DMS 273 treated with DMSO at 0.1 percent for 48 hours (cell line): ENCODE measurements at regions not wholly inside any gene's neighbourhood (a gene's known extent, or its start where the extent isn't known, plus 50 kb on each side); places are given as distances from the start of the nearest gene placed in this dataset.

ENCODE experiments used
- DNase-seq: peaks from one replicate; lab custom pipeline; 2025; lab: John Stamatoyannopoulos, UW

GRCh38 chr14:76664790-76665189 is 96.5 kb upstream of the VASH1 start:
- no peak for DNase-seq

GRCh38 chr14:76666746-76667145 is 94.5 kb upstream of the VASH1 start:
- DNase-seq = no peak

- DNase-seq = no peak
Observed at GRCh38 chr14:76669770-76670169, 91.5 kb upstream of the VASH1 start.

GRCh38 chr14:76672123-76672522 is 89.1 kb upstream of the VASH1 start:
- no peak for DNase-seq

- no peak for DNase-seq
Observed at GRCh38 chr14:76673261-76673660, 88.0 kb upstream of the VASH1 start.

GRCh38 chr14:76675046-76675445 is 86.2 kb upstream of the VASH1 start:
- no peak for DNase-seq

GRCh38 chr14:76676539-76676938 is 84.7 kb upstream of the VASH1 start:
- DNase-seq = no peak

- no peak for DNase-seq
Observed at GRCh38 chr14:76677534-76678145, 83.6 kb upstream of the VASH1 start.

GRCh38 chr14:76678244-76678800 is 82.9 kb upstream of the VASH1 start:
- no peak for DNase-seq

- no peak for DNase-seq
Observed at GRCh38 chr14:76682367-76682766, 78.9 kb upstream of the VASH1 start.

GRCh38 chr14:76686646-76687045 is 74.6 kb upstream of the VASH1 start:
- no peak for DNase-seq

GRCh38 chr14:76687611-76688382 is 73.5 kb upstream of the VASH1 start:
- DNase-seq = no peak

GRCh38 chr14:76688383-76688671 is 72.9 kb upstream of the VASH1 start:
- no peak for DNase-seq

GRCh38 chr14:76690502-76691105 is 70.7 kb upstream of the VASH1 start:
- DNase-seq = no peak

- DNase-seq = no peak
Observed at GRCh38 chr14:76694106-76694505, 67.2 kb upstream of the VASH1 start.

GRCh38 chr14:76695263-76695920 is 65.9 kb upstream of the VASH1 start:
- DNase-seq = no peak

- no peak for DNase-seq
Observed at GRCh38 chr14:76696361-76696760, 64.9 kb upstream of the VASH1 start.

GRCh38 chr14:76696791-76697190 is 64.5 kb upstream of the VASH1 start:
- no peak for DNase-seq

- DNase-seq = no peak
Observed at GRCh38 chr14:76697246-76697905, 63.9 kb upstream of the VASH1 start.

GRCh38 chr14:76698191-76698590 is 63.1 kb upstream of the VASH1 start:
- no peak for DNase-seq

GRCh38 chr14:76698631-76699030 is 62.6 kb upstream of the VASH1 start:
- DNase-seq = no peak
